C4-2B (cell line): ENCODE measurements at regions not wholly inside any gene's neighbourhood (a gene's known extent, or its start where the extent isn't known, plus 50 kb on each side); places are given as distances from the start of the nearest gene placed in this dataset.

Experiments used
- ZFX ChIP-seq: fragments of 450-650 bp; IDR thresholded peaks from 2 replicates; pipeline ENCODE4 v1.6.1; 2017
- TF ChIP-seq, protein P1 (sequence below): fragments of 450-650 bp; conservative IDR thresholded peaks from 2 replicates; pipeline ENCODE4 v1.5.1; 2017; ENCODE audit warnings: mild to moderate bottlenecking

DNA sequence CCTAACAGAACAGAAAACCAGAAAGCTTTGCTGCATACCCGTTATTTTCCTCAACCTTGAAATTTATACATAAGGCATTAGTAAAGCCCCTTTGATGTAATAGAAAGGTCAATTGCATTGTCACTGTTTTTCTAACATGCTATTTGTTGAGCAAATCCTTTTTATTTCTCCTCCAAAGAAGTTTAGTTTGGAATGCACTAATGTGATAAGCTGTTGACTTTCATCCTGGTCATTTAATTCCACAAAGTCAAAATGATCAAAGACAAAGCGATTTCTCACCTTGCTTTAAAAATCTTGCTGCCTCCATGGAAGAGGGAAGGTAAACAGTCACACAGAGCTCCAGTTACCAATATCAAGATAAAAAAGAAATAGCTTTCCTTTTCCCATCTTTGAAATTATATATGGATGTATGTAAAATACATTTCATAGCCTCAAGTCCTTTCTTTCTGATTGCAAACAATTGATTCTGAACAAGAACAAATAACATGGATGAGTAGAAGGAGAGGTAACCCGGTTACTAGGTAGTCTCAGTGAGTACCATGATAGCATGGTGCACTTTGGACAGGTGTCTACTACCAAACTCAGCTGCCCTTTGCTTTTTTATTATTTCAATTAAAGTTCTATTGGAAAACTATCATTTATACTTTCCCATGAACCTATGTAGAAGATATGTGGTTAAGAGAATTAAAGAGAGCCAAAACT, 452.7 kb downstream of the STK39 start:
- TF ChIP-seq, protein P1, sequence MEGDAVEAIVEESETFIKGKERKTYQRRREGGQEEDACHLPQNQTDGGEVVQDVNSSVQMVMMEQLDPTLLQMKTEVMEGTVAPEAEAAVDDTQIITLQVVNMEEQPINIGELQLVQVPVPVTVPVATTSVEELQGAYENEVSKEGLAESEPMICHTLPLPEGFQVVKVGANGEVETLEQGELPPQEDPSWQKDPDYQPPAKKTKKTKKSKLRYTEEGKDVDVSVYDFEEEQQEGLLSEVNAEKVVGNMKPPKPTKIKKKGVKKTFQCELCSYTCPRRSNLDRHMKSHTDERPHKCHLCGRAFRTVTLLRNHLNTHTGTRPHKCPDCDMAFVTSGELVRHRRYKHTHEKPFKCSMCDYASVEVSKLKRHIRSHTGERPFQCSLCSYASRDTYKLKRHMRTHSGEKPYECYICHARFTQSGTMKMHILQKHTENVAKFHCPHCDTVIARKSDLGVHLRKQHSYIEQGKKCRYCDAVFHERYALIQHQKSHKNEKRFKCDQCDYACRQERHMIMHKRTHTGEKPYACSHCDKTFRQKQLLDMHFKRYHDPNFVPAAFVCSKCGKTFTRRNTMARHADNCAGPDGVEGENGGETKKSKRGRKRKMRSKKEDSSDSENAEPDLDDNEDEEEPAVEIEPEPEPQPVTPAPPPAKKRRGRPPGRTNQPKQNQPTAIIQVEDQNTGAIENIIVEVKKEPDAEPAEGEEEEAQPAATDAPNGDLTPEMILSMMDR: no peak
- TF ChIP-seq ZFX: no peak
